SH-SY5Y (cell line): ENCODE measurements at regions not wholly inside any gene's neighbourhood (a gene's known extent, or its start where the extent isn't known, plus 50 kb on each side); places are given as distances from the start of the nearest gene placed in this dataset.

Source experiments
- GATA2 ChIP-seq: IDR thresholded peaks from 2 replicates; pipeline ENCODE4 v1.6.1; 2011; ENCODE audit warnings: mild to moderate bottlenecking, low read depth, low read length
- GATA3 ChIP-seq: IDR thresholded peaks from 2 replicates; pipeline ENCODE4 v1.6.1; 2011; ENCODE audit warnings: low read depth, mild to moderate bottlenecking, low read length, moderate library complexity

DNA sequence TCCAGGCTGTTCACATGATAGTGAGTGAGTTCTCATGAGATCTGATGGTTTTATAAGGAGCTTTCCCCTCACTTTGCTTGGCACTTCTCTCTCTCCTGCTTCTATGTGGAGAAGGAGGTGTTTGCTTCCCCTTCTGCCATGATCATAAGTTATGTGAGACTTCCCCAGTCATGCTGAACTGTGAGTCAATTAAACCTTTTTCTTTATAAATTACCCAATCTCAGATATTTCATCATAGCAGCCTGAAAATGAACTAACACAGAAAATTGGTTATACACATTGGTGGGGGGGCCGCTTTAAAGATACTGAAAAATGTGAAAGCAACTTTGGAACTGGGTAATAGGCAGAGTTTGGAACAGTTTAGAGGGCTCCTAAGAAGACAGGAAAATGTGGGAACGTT lies 741.1 kb upstream of the LUZP2 start:
- TF ChIP-seq GATA2 (no peak), GATA3 (no peak)
